ENCODE measurements at regions not wholly inside any gene's neighbourhood (a gene's known extent, or its start where the extent isn't known, plus 50 kb on each side); places are given as distances from the start of the nearest gene placed in this dataset.

GRCh38 chr17:70668938-70669778 lies 499.8 kb downstream of the KCNJ2 start:
- H3K4me1 ChIP-seq = no peaks in the 10 kb centered on the region
- ChIA-PET POLR2A (no interaction called here), CTCF (no interaction called here)
- H3K4me3 ChIP-seq = no peak overlapping the region
- H3K4me2 ChIP-seq = no peak overlapping the region
- DNase-seq (ENCODE audit: low read depth in 1 of 2, low spot score in 1 of 2) (no peak), FAIRE-seq (no peak), ATAC-seq (no peak)
- 70% methylated on average over 13 of the region's 13 CpGs for WGBS (ENCODE audit: missing lambda C conversion rate)
- H3K27ac ChIP-seq = no peak overlapping the region
- H3K9me3 ChIP-seq = no peaks in the 10 kb centered on the region
- 0 out of 2 replicates have a peak, but pooled peaks have one; percentile 11 for TF ChIP-seq NFE2L2 (conservative IDR thresholded peaks at IDR 0.05; ENCODE audit: low read length)
- no peak for TF ChIP-seq HDAC2 (IDR thresholded peaks at IDR 0.05)

GRCh38 chr17:70674061-70674460 lies 504.7 kb downstream of the KCNJ2 start:
- H3K27ac ChIP-seq = no peak overlapping the region
- H3K4me1 ChIP-seq = no peaks in the 10 kb centered on the region
- TF ChIP-seq HOXB5 (CRISPR knock-in tag; IDR thresholded peaks at IDR 0.05) = no peak
- no peak for TF ChIP-seq ZSCAN20 (CRISPR knock-in tag; IDR thresholded peaks at IDR 0.05)
- TF ChIP-seq SREBF2 (IDR thresholded peaks at IDR 0.05) = no peak
- TF ChIP-seq CHD2 (IDR thresholded peaks at IDR 0.05; ENCODE audit: low read length, partially characterized antibody) = no peak
- no peak for TF ChIP-seq MYC (IDR thresholded peaks at IDR 0.05; ENCODE audit: borderline replicate concordance, low read length)
- no peak for TF ChIP-seq HMGXB4 (CRISPR knock-in tag; IDR thresholded peaks at IDR 0.05; ENCODE audit: borderline replicate concordance)
- TF ChIP-seq GATA3 (IDR thresholded peaks at IDR 0.05; ENCODE audit: borderline replicate concordance) = no peak
- TF ChIP-seq KDM1A (IDR thresholded peaks at IDR 0.05; ENCODE audit: low read depth) = no peak
- ChIA-PET CTCF (interaction anchor here (1.1 kb wide), 1 partner anchor 50 kb away, joined by 4 read pairs; no protein-coding TSS in a partner anchor), POLR2A (no interaction called here)
- 12% methylated on average over 2 of the region's 2 CpGs for WGBS (ENCODE audit: missing lambda C conversion rate)
- ATAC-seq (no peak), FAIRE-seq (peak; percentile 63), DNase-seq (ENCODE audit: low read depth in 1 of 2, low spot score in 1 of 2) (no peak)
- H3K4me3 ChIP-seq = no peak overlapping the region
- H3K4me2 ChIP-seq = no peak overlapping the region
- no peaks in the 10 kb centered on the region for H3K9me3 ChIP-seq

- no peak for TF ChIP-seq CBX8 (IDR thresholded peaks at IDR 0.05)
- no peak for TF ChIP-seq KDM1A (IDR thresholded peaks at IDR 0.05; ENCODE audit: low read depth)
- TF ChIP-seq E2F6 (IDR thresholded peaks at IDR 0.05; ENCODE audit: borderline replicate concordance, low read depth) = no peak
- no peak for TF ChIP-seq HMGXB4 (CRISPR knock-in tag; IDR thresholded peaks at IDR 0.05; ENCODE audit: borderline replicate concordance)
- TF ChIP-seq ATOH8 (CRISPR knock-in tag; IDR thresholded peaks at IDR 0.05; ENCODE audit: low read depth) = no peak
- TF ChIP-seq SREBF2 (IDR thresholded peaks at IDR 0.05) = no peak
- no peak for TF ChIP-seq BHLHE40 (IDR thresholded peaks at IDR 0.05; ENCODE audit: low read depth, low read length)
- TF ChIP-seq CTCF (IDR thresholded peaks at IDR 0.05) = no peak
- no peak for TF ChIP-seq KDM5A (IDR thresholded peaks at IDR 0.05)
- no peak for TF ChIP-seq ZC3H11A (IDR thresholded peaks at IDR 0.05)
- no peak for TF ChIP-seq FOSB (CRISPR knock-in tag; IDR thresholded peaks at IDR 0.05)
- no peak for TF ChIP-seq TFCP2L1 (CRISPR knock-in tag; IDR thresholded peaks at IDR 0.05)
- TF ChIP-seq CEBPB (IDR thresholded peaks at IDR 0.05) = no peak
- TF ChIP-seq PBX3 (IDR thresholded peaks at IDR 0.05) = no peak
- TF ChIP-seq RNF2 (IDR thresholded peaks at IDR 0.05; ENCODE audit: borderline replicate concordance, low read depth) = no peak
- Histone ChIP-seq H3K9me3 (no peaks in the 10 kb centered on the region), H3K4me3 (no peak overlapping the region), H3K27ac (no peak overlapping the region), H3K4me2 (no peak overlapping the region), H3K4me1 (no peaks in the 10 kb centered on the region)
- ChIA-PET POLR2A (no interaction called here), CTCF (no interaction called here)
- DNase-seq (ENCODE audit: low read depth in 1 of 2, low spot score in 1 of 2) (no peak), FAIRE-seq (peak; percentile 36), ATAC-seq (no peak)
- WGBS (ENCODE audit: missing lambda C conversion rate) = 61% methylated on average over 5 of the region's 5 CpGs
Observed at GRCh38 chr17:70675070-70675590, 505.8 kb downstream of the KCNJ2 start.
